Activated T-cell treated with anti-CD3 and anti-CD28 coated beads, Interleukin-2, amount 50 U/mL, for 72 hours (primary cell): ENCODE measurements at regions not wholly inside any gene's neighbourhood (a gene's known extent, or its start where the extent isn't known, plus 50 kb on each side); places are given as distances from the start of the nearest gene placed in this dataset.

Experiments
- ATAC-seq, 2 donors: fragments of 150-1000 bp; cut with Tn5 transposase; replicated peaks in 1 of 2; 2 replicates each; pipeline ENCODE4 v1.10.0; 2021; ENCODE audit warnings: moderate library complexity in 2 of 2, mild to moderate bottlenecking in 1 of 2
- DNase-seq, 2 donors: peaks; one replicate each; pipeline ENCODE4 v3.0.0; 2021 to 2022; ENCODE audit warnings: mixed read lengths in 1 of 2
- H3K27ac Mint-ChIP-seq: one replicate; pipeline ENCODE4 v1.8.0; 2022; ENCODE audit warnings: mild to moderate bottlenecking, moderate library complexity, mixed read lengths
- H3K27me3 Mint-ChIP-seq: one replicate; pipeline ENCODE4 v1.8.0; 2022; ENCODE audit warnings: low read depth, mixed read lengths
- H3K36me3 Mint-ChIP-seq, 2 donors: one replicate each; pipeline ENCODE4 v1.8.0; 2022; ENCODE audit warnings: mixed read lengths in 2 of 2, mild to moderate bottlenecking in 1 of 2; ENCODE audit not compliant: insufficient read depth in 2 of 2
- H3K4me1 Mint-ChIP-seq: one replicate; pipeline ENCODE4 v1.8.0; 2022; ENCODE audit warnings: low read depth, mixed read lengths
- H3K4me3 Mint-ChIP-seq, 2 donors: one replicate each; pipeline ENCODE4 v1.8.0; 2022; ENCODE audit warnings: mild to moderate bottlenecking in 2 of 2, mixed read lengths in 2 of 2, moderate library complexity in 2 of 2
- H3K9me3 Mint-ChIP-seq, 2 donors: one replicate each; pipeline ENCODE4 v1.8.0; 2022; ENCODE audit warnings: mixed read lengths in 2 of 2

- no peaks in the 10 kb centered on the region for H3K4me1 Mint-ChIP-seq
- H3K9me3 Mint-ChIP-seq: no peaks in the 10 kb centered on the region
- no peak overlapping the region for H3K4me3 Mint-ChIP-seq
- ATAC-seq (no peak), DNase-seq (no peak)
- no peak overlapping the region for H3K27ac Mint-ChIP-seq
- no peaks in the 10 kb centered on the region for H3K27me3 Mint-ChIP-seq
- H3K36me3 Mint-ChIP-seq: no peaks in the 10 kb centered on the region
Measured at GRCh38 chr10:90674461-90674860, 183.4 kb downstream of the HTR7 start.

- H3K4me3 Mint-ChIP-seq: no peak overlapping the region
- H3K4me1 Mint-ChIP-seq: no peaks in the 10 kb centered on the region
- DNase-seq: no peak
- H3K9me3 Mint-ChIP-seq: no peaks in the 10 kb centered on the region
- no peak overlapping the region for H3K27ac Mint-ChIP-seq
- H3K36me3 Mint-ChIP-seq: no peaks in the 10 kb centered on the region
- H3K27me3 Mint-ChIP-seq: no peaks in the 10 kb centered on the region
- ATAC-seq: no peak
Measured at GRCh38 chr10:90674928-90675327, 182.9 kb downstream of the HTR7 start.

GRCh38 chr10:90675621-90676020, 182.2 kb downstream of the HTR7 start:
- Mint-ChIP-seq H3K4me3 (no peak overlapping the region), H3K36me3 (no peaks in the 10 kb centered on the region), H3K27ac (no peak overlapping the region), H3K4me1 (no peaks in the 10 kb centered on the region), H3K27me3 (no peaks in the 10 kb centered on the region), H3K9me3 (no peaks in the 10 kb centered on the region)
- no peak for DNase-seq
- ATAC-seq: no peak
